ENCODE measurements at regions not wholly inside any gene's neighbourhood (a gene's known extent, or its start where the extent isn't known, plus 50 kb on each side); places are given as distances from the start of the nearest gene placed in this dataset.
"Not testable (repeated sequence)": the region's sequence is repeated elsewhere in the genome, so short reads cannot be mapped to it uniquely, and the experiment has no call there.

GRCh38 chr4:28001698-28002097, 1141.1 kb downstream of the STIM2 start:
- Mint-ChIP-seq H3K4me3 (no peak overlapping the region), H3K36me3 (ENCODE audit: low read depth) (no peaks in the 10 kb centered on the region), H3K27ac (no peak overlapping the region), H3K9me3 (peaks cover 5% of the 10 kb centered on the region), H3K27me3 (ENCODE audit: insufficient read depth) (no peaks in the 10 kb centered on the region), H3K4me1 (ENCODE audit: low read depth) (no peaks in the 10 kb centered on the region)
- DNase-seq (ENCODE audit: low spot score) = no peak
- intact Hi-C loops (cut with micrococcal nuclease) = no loop called here

- Mint-ChIP-seq H3K4me1 (ENCODE audit: low read depth) (no peaks in the 10 kb centered on the region), H3K27ac (no peak overlapping the region), H3K4me3 (no peak overlapping the region), H3K27me3 (ENCODE audit: insufficient read depth) (no peaks in the 10 kb centered on the region), H3K36me3 (ENCODE audit: low read depth) (no peaks in the 10 kb centered on the region), H3K9me3 (no peaks in the 10 kb centered on the region)
- DNase-seq (ENCODE audit: low spot score) = no peak
- intact Hi-C loops (cut with micrococcal nuclease) = no loop called here
These were observed 1143.9 kb downstream of the STIM2 start for GRCh38 chr4:28004520-28004919.

DNA sequence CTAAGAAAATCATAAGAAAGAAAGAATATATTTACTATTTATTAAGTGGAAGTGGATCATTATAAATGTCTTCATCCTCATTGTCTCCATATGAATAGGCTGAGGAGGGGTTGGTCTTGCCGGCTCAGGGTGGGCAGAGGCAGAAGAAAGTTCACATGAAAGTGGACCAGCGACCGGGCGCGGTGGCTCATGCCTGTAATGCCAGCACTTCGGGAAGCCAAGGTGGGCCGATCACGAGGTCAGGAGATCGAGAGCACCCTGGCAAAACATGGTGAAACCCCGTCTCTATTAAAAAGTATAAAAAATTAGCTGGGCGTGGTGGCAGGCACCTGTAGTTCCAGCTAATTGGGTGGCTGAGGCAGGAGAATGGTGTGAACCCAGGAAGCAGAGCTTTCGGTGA, 1145.4 kb downstream of the STIM2 start:
- DNase-seq (ENCODE audit: low spot score) = no peak
- Mint-ChIP-seq H3K9me3 (no peaks in the 10 kb centered on the region), H3K27me3 (ENCODE audit: insufficient read depth) (no peaks in the 10 kb centered on the region), H3K36me3 (ENCODE audit: low read depth) (no peaks in the 10 kb centered on the region), H3K4me3 (no peak overlapping the region), H3K4me1 (ENCODE audit: low read depth) (no peaks in the 10 kb centered on the region), H3K27ac (no peak overlapping the region)
- intact Hi-C loops (cut with micrococcal nuclease) = no loop called here

- no peak for DNase-seq (ENCODE audit: low spot score)
- no peaks in the 10 kb centered on the region for H3K27me3 Mint-ChIP-seq (ENCODE audit: insufficient read depth)
- intact Hi-C loops (cut with micrococcal nuclease) = no loop called here
- H3K27ac Mint-ChIP-seq = no peak overlapping the region
- H3K9me3 Mint-ChIP-seq = no peaks in the 10 kb centered on the region
- no peak overlapping the region for H3K4me3 Mint-ChIP-seq
- no peaks in the 10 kb centered on the region for H3K36me3 Mint-ChIP-seq (ENCODE audit: low read depth)
- no peaks in the 10 kb centered on the region for H3K4me1 Mint-ChIP-seq (ENCODE audit: low read depth)
These were observed 1147.1 kb downstream of the STIM2 start for GRCh38 chr4:28007693-28008092.

DNA sequence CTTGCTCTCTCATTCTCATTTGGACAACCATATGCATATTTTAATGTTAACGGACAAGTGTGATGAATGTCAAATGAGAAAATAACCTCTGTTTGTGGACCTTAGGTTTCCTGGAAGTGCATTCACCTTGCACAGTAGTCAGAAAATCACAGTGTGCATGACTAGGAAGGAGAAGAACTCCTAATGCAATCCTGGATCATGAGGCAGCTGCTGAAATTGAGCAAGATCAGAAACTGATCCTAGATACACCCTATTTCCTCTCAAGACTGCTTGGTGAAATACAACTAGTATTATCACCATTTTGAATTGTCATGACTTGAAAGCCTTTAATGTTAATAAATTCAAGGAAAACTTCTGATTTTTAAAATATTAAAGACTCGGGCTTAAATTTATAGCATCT, 1148.9 kb downstream of the STIM2 start:
- DNase-seq (ENCODE audit: low spot score) = no peak
- Mint-ChIP-seq H3K27me3 (ENCODE audit: insufficient read depth) (no peaks in the 10 kb centered on the region), H3K9me3 (peaks cover 5% of the 10 kb centered on the region), H3K36me3 (ENCODE audit: low read depth) (no peaks in the 10 kb centered on the region), H3K4me3 (no peak overlapping the region), H3K27ac (no peak overlapping the region), H3K4me1 (ENCODE audit: low read depth) (no peaks in the 10 kb centered on the region)
- intact Hi-C loops (cut with micrococcal nuclease) = no loop called here

- no peak for DNase-seq (ENCODE audit: low spot score)
- H3K4me1 Mint-ChIP-seq (ENCODE audit: low read depth) = no peaks in the 10 kb centered on the region
- H3K27me3 Mint-ChIP-seq (ENCODE audit: insufficient read depth) = no peaks in the 10 kb centered on the region
- H3K9me3 Mint-ChIP-seq = peaks cover 5% of the 10 kb centered on the region
- no peaks in the 10 kb centered on the region for H3K36me3 Mint-ChIP-seq (ENCODE audit: low read depth)
- no peak overlapping the region for H3K27ac Mint-ChIP-seq
- intact Hi-C loops (cut with micrococcal nuclease) = no loop called here
- H3K4me3 Mint-ChIP-seq = no peak overlapping the region
These were observed 1150.1 kb downstream of the STIM2 start for GRCh38 chr4:28010577-28011240.

GRCh38 chr4:28014469-28014868, 1153.8 kb downstream of the STIM2 start:
- H3K36me3 Mint-ChIP-seq (ENCODE audit: low read depth) = no peaks in the 10 kb centered on the region
- no peak overlapping the region for H3K27ac Mint-ChIP-seq
- H3K27me3 Mint-ChIP-seq (ENCODE audit: insufficient read depth) = no peaks in the 10 kb centered on the region
- peaks cover 7% of the 10 kb centered on the region for H3K9me3 Mint-ChIP-seq
- no peak overlapping the region for H3K4me3 Mint-ChIP-seq
- H3K4me1 Mint-ChIP-seq (ENCODE audit: low read depth) = no peaks in the 10 kb centered on the region
- intact Hi-C loops (cut with micrococcal nuclease) = no loop called here
- DNase-seq (ENCODE audit: low spot score) = no peak

GRCh38 chr4:28015996-28016395, 1155.4 kb downstream of the STIM2 start:
- peaks cover 12% of the 10 kb centered on the region for H3K9me3 Mint-ChIP-seq
- no peaks in the 10 kb centered on the region for H3K4me1 Mint-ChIP-seq (ENCODE audit: low read depth)
- H3K4me3 Mint-ChIP-seq = no peak overlapping the region
- no peaks in the 10 kb centered on the region for H3K36me3 Mint-ChIP-seq (ENCODE audit: low read depth)
- H3K27ac Mint-ChIP-seq = no peak overlapping the region
- no peak for DNase-seq (ENCODE audit: low spot score)
- no peaks in the 10 kb centered on the region for H3K27me3 Mint-ChIP-seq (ENCODE audit: insufficient read depth)
- intact Hi-C loops (cut with micrococcal nuclease) = no loop called here

DNA sequence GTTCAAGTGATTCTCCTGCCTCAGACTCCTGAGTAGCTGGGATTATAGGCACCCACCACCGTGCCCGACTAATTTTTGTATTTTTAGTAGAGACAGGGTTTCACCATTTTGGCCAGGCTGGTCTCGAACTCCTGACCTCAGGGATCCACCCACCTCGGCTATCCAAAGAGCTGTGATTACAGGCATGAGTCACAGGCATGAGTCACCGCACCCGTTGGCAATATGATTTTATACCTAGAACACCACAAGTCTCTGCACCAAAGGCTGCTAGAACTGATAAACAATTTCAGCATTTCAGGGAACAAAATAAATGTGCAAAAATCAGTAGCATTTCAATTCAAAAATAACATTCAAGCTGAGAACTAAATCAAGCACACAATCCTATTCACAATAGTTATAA, 1177.6 kb downstream of the STIM2 start:
- peaks cover 28% of the 10 kb centered on the region for H3K9me3 Mint-ChIP-seq
- H3K4me1 Mint-ChIP-seq (ENCODE audit: low read depth); intact Hi-C loops (cut with micrococcal nuclease); DNase-seq (ENCODE audit: low spot score); H3K36me3 Mint-ChIP-seq (ENCODE audit: low read depth); H3K27ac Mint-ChIP-seq; H3K4me3 Mint-ChIP-seq; H3K27me3 Mint-ChIP-seq (ENCODE audit: insufficient read depth): not testable (repeated sequence)

- Mint-ChIP-seq H3K4me3 (no peak overlapping the region), H3K27me3 (ENCODE audit: insufficient read depth) (no peaks in the 10 kb centered on the region), H3K4me1 (ENCODE audit: low read depth) (no peaks in the 10 kb centered on the region), H3K9me3 (no peaks in the 10 kb centered on the region), H3K27ac (no peak overlapping the region), H3K36me3 (ENCODE audit: low read depth) (no peaks in the 10 kb centered on the region)
- DNase-seq (ENCODE audit: low spot score) = no peak
- intact Hi-C loops (cut with micrococcal nuclease) = no loop called here
These were observed 1201.9 kb downstream of the STIM2 start for GRCh38 chr4:28062562-28062961.

DNA sequence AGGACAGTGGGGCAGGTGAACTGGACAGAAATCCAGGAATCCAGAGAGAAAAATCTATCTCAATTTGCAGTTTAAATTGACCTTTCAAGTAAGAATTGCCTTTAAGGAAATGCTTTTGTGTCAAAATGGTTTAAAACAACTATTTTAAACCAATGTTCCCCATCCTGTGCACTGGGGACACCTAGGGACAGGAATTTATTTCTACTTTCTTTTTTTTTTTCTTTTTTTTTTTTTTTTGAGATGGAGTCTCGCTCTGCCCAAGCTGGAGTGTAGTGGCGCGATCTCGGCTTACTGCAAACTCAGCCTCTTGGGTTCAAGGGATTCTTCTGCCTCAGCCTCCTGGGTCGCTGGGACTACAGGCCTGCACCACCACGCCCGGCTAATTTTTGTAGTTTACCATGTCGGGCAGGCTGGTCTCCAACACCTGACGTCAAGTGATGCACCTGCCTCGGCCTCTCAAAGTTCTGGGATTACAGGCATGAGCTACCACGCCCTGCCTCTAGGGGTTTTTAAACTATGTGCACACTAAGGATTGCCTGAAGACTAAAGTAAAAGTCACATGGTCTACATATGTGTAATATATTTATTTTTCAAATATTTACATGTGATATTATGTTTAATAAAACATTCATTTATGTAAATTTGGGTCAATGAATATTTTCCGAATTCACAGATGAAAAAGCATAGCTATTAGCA, 1213.4 kb downstream of the STIM2 start:
- Mint-ChIP-seq H3K4me3 (no peak overlapping the region), H3K27me3 (ENCODE audit: insufficient read depth) (no peaks in the 10 kb centered on the region), H3K27ac (no peak overlapping the region), H3K36me3 (ENCODE audit: low read depth) (no peaks in the 10 kb centered on the region), H3K4me1 (ENCODE audit: low read depth) (no peaks in the 10 kb centered on the region), H3K9me3 (peaks cover 4% of the 10 kb centered on the region)
- DNase-seq (ENCODE audit: low spot score) = no peak
- intact Hi-C loops (cut with micrococcal nuclease) = no loop called here

- Mint-ChIP-seq H3K4me1 (ENCODE audit: low read depth) (no peaks in the 10 kb centered on the region), H3K4me3 (no peak overlapping the region), H3K36me3 (ENCODE audit: low read depth) (no peaks in the 10 kb centered on the region), H3K27me3 (ENCODE audit: insufficient read depth) (no peaks in the 10 kb centered on the region), H3K9me3 (peaks cover 11% of the 10 kb centered on the region), H3K27ac (no peak overlapping the region)
- no peak for DNase-seq (ENCODE audit: low spot score)
- intact Hi-C loops (cut with micrococcal nuclease) = no loop called here
These were observed 1214.8 kb downstream of the STIM2 start for GRCh38 chr4:28075401-28075956.

DNA sequence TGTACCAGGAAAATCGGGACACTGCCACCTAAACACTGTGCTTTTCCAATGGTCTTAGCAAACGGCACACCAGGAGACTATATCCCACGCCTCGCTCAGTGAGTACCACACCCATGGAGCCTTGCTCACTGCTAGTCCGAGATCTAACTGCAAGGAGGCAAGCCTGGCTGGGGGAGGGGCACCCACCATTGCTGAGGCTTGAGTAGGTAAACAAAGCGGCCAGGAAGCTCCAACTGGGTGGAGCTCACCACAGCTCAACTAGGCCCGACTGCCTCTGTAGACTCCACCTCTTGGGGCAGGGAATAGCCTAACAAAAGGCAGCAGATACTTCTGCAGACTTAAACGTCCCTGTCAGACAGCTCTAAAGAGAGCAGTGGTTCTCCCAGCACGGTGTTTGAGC, 1216.6 kb downstream of the STIM2 start:
- H3K36me3 Mint-ChIP-seq (ENCODE audit: low read depth); intact Hi-C loops (cut with micrococcal nuclease); H3K4me3 Mint-ChIP-seq; H3K4me1 Mint-ChIP-seq (ENCODE audit: low read depth); H3K27me3 Mint-ChIP-seq (ENCODE audit: insufficient read depth); DNase-seq (ENCODE audit: low spot score); H3K27ac Mint-ChIP-seq: not testable (repeated sequence)
- H3K9me3 Mint-ChIP-seq = peaks cover 19% of the 10 kb centered on the region
